ENCODE measurements at regions not wholly inside any gene's neighbourhood (a gene's known extent, or its start where the extent isn't known, plus 50 kb on each side); places are given as distances from the start of the nearest gene placed in this dataset.

DNA sequence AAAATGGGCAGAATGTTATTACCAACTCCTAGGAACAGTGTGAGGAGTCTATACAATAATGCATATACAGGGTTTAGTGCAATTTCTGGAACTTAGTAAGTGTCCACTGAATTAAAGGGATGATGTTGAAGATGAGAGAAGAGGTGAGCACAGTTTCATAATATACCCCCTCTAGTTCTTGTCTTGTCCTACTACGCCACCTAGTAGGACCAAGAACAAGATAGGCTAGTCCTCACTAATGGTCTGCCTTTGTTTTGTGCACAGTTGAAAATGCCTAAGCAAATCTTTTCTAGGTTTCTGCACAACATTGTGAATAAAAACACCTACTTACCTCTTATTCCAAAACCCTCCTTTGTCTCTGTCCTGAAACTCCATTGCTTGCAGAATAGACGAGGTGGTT, 670.2 kb downstream of the CDH8 start:
- no peak overlapping the region for H3K27ac ChIP-seq (ENCODE audit: low read depth in 2 of 2, low read length in 2 of 2)
- no peak overlapping the region for H3K9ac ChIP-seq (ENCODE audit: low read depth in 1 of 2, low read length in 2 of 2)
- no peak overlapping the region for H3K4me3 ChIP-seq (ENCODE audit: low read length in 2 of 2)
- H3K4me1 ChIP-seq (ENCODE audit: control insufficient read depth in 2 of 2, insufficient read depth in 2 of 2, low read length in 2 of 2): no peaks in the 10 kb centered on the region
- H3K36me3 ChIP-seq (ENCODE audit: control insufficient read depth in 2 of 2, insufficient read depth in 2 of 2, low read length in 2 of 2): no peaks in the 10 kb centered on the region
- no peaks in the 10 kb centered on the region for H3K27me3 ChIP-seq (ENCODE audit: control insufficient read depth in 2 of 2, insufficient read depth in 2 of 2, low read length in 2 of 2)
- H3K9me3 ChIP-seq (ENCODE audit: control insufficient read depth in 2 of 2, low read length in 2 of 2): no peaks in the 10 kb centered on the region

DNA sequence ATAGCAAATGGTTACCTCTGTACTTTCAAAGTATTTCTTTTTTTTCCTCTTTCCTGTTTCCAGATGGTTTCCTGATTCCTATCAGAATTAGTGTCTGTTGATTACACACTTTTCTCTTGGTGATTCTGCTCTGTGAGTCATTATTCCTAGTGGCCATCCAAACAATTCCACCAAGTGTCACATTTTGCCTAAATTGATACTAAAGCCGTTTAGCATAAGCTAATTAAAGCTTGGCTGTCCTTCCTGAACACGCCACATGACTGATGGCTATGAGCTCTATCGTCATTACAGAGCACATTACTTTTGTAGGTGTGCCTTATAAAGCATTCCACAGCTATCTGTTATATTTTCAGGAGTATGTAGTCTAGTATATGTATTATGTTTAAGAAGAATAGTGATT, 671.2 kb downstream of the CDH8 start:
- Histone ChIP-seq H3K9me3 (ENCODE audit: control insufficient read depth in 2 of 2, low read length in 2 of 2) (no peaks in the 10 kb centered on the region), H3K9ac (ENCODE audit: low read depth in 1 of 2, low read length in 2 of 2) (no peak overlapping the region)

DNA sequence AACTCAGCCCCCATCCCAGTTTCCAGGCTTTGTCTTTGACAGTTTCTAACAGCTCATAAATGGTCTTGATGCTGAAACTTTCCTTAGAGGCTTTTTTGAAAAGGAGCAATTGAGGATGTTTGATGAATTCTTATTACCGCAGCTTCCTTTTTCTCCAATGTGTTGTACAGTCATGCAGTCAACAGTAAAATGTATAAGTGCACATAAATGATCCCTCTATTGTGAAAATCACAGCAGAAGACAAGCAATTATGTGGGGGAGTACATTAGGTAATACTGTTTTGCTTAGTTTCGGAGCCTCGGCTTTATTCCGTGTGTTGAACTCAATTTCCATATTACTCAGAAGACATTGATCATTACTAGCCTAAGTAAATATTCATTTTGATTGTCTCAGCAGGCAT, 673.7 kb downstream of the CDH8 start:
- Histone ChIP-seq H3K9ac (ENCODE audit: low read depth in 1 of 2, low read length in 2 of 2) (no peak overlapping the region), H3K36me3 (ENCODE audit: control insufficient read depth in 2 of 2, insufficient read depth in 2 of 2, low read length in 2 of 2) (no peaks in the 10 kb centered on the region), H3K4me1 (ENCODE audit: control insufficient read depth in 2 of 2, insufficient read depth in 2 of 2, low read length in 2 of 2) (no peaks in the 10 kb centered on the region), H3K27me3 (ENCODE audit: control insufficient read depth in 2 of 2, insufficient read depth in 2 of 2, low read length in 2 of 2) (no peaks in the 10 kb centered on the region), H3K9me3 (ENCODE audit: control insufficient read depth in 2 of 2, low read length in 2 of 2) (no peaks in the 10 kb centered on the region), H3K27ac (ENCODE audit: low read depth in 2 of 2, low read length in 2 of 2) (no peak overlapping the region), H3K4me3 (ENCODE audit: low read length in 2 of 2) (no peak overlapping the region)

More for the DNA sequence above, 671.2 kb downstream of the CDH8 start:
- H3K27ac ChIP-seq (ENCODE audit: low read depth in 2 of 2, low read length in 2 of 2): no peak overlapping the region
- H3K4me1 ChIP-seq (ENCODE audit: control insufficient read depth in 2 of 2, insufficient read depth in 2 of 2, low read length in 2 of 2): no peaks in the 10 kb centered on the region
- H3K36me3 ChIP-seq (ENCODE audit: control insufficient read depth in 2 of 2, insufficient read depth in 2 of 2, low read length in 2 of 2): no peaks in the 10 kb centered on the region
- no peaks in the 10 kb centered on the region for H3K27me3 ChIP-seq (ENCODE audit: control insufficient read depth in 2 of 2, insufficient read depth in 2 of 2, low read length in 2 of 2)
- no peak overlapping the region for H3K4me3 ChIP-seq (ENCODE audit: low read length in 2 of 2)

DNA sequence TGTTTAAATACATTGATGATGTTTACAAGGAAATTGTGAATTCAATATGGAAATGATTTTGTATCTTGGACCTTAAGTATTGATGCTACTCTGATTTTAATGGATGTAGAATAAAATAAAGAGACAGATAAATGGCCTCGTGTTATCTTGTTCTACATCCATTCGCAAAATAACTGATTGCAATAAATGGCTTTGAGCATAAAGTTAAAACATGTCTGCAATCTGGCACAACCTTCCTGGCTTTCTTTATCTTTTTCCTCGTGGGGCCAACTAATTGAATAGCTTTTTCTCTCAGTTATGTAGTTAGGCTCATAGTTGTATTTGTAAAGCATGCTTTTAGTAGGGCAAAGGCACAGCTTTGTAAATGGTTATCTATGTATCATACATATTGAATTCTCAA, 691.4 kb downstream of the CDH8 start:
- Histone ChIP-seq H3K27me3 (ENCODE audit: control insufficient read depth in 2 of 2, insufficient read depth in 2 of 2, low read length in 2 of 2) (no peaks in the 10 kb centered on the region), H3K9ac (ENCODE audit: low read depth in 1 of 2, low read length in 2 of 2) (no peak overlapping the region), H3K36me3 (ENCODE audit: control insufficient read depth in 2 of 2, insufficient read depth in 2 of 2, low read length in 2 of 2) (no peaks in the 10 kb centered on the region), H3K27ac (ENCODE audit: low read depth in 2 of 2, low read length in 2 of 2) (no peak overlapping the region), H3K4me1 (ENCODE audit: control insufficient read depth in 2 of 2, insufficient read depth in 2 of 2, low read length in 2 of 2) (no peaks in the 10 kb centered on the region), H3K4me3 (ENCODE audit: low read length in 2 of 2) (no peak overlapping the region), H3K9me3 (ENCODE audit: control insufficient read depth in 2 of 2, low read length in 2 of 2) (peaks cover 0 to 6% of the 10 kb centered on the region in 2 donors)

DNA sequence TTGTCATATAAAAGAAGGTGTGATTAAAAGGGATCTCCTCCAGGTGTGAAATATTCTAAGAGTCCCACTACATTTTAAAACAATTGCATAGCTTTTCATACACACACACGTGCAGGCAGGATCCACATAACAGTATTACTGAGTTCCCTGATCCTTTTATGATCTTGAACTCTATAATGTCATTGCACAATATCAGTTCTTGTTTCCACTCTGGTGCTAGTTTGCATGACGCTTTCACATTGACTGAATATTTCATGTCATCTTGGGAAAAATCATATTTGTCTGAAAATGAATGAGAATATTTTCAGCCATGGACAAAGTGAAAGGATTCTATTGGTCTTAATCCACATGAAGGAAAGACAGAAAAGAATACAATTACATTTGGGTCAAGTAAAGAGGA, 703.8 kb downstream of the CDH8 start:
- Histone ChIP-seq H3K4me1 (ENCODE audit: control insufficient read depth in 2 of 2, insufficient read depth in 2 of 2, low read length in 2 of 2) (no peaks in the 10 kb centered on the region), H3K4me3 (ENCODE audit: low read length in 2 of 2) (no peak overlapping the region), H3K9ac (ENCODE audit: low read depth in 1 of 2, low read length in 2 of 2) (no peak overlapping the region), H3K27ac (ENCODE audit: low read depth in 2 of 2, low read length in 2 of 2) (no peak overlapping the region), H3K36me3 (ENCODE audit: control insufficient read depth in 2 of 2, insufficient read depth in 2 of 2, low read length in 2 of 2) (no peaks in the 10 kb centered on the region), H3K9me3 (ENCODE audit: control insufficient read depth in 2 of 2, low read length in 2 of 2) (peaks cover 0 to 4% of the 10 kb centered on the region in 2 donors), H3K27me3 (ENCODE audit: control insufficient read depth in 2 of 2, insufficient read depth in 2 of 2, low read length in 2 of 2) (no peaks in the 10 kb centered on the region)

DNA sequence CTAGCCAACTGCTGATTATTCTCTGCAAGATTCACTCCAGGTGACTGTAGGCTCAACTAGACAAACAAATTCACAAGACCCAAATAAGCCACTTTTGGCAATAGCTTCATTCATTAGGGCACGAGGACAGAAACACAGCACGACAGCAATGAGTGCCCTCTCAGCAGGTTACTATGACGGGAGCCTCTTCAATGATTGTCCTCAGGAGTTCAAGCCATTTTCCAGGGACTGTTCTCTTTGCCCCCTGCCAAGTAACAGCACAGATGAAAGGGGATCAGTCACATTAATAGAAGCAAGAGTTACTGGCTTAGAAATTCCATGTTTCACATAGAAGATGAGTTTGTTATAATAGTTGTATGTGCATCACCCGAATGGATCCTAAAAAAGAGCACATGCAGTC, 712.2 kb downstream of the CDH8 start:
- Histone ChIP-seq H3K36me3 (ENCODE audit: control insufficient read depth in 2 of 2, insufficient read depth in 2 of 2, low read length in 2 of 2) (no peaks in the 10 kb centered on the region), H3K9me3 (ENCODE audit: control insufficient read depth in 2 of 2, low read length in 2 of 2) (no peaks in the 10 kb centered on the region), H3K27me3 (ENCODE audit: control insufficient read depth in 2 of 2, insufficient read depth in 2 of 2, low read length in 2 of 2) (no peaks in the 10 kb centered on the region), H3K9ac (ENCODE audit: low read depth in 1 of 2, low read length in 2 of 2) (no peak overlapping the region), H3K4me1 (ENCODE audit: control insufficient read depth in 2 of 2, insufficient read depth in 2 of 2, low read length in 2 of 2) (no peaks in the 10 kb centered on the region), H3K27ac (ENCODE audit: low read depth in 2 of 2, low read length in 2 of 2) (no peak overlapping the region), H3K4me3 (ENCODE audit: low read length in 2 of 2) (no peak overlapping the region)

DNA sequence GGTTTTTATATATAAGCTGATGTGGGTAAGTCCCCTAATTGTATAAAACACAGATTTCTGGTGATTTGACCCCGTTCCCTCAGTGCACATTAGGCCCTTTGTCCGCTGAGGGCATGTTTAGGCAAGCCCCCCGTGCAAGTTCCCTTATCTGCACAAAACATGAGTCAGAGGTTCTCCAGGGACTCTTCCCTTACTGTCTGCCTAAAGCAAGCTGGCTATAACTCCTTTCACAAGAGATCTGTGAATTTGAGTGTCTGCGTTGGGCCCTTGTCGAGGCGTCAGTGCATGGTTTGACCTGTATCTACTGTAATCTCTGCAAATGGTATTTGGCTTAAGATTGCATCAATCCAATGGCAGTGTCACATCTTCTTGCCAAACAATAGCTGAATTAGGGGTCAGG, 712.8 kb downstream of the CDH8 start:
- no peaks in the 10 kb centered on the region for H3K4me1 ChIP-seq (ENCODE audit: control insufficient read depth in 2 of 2, insufficient read depth in 2 of 2, low read length in 2 of 2)
- no peaks in the 10 kb centered on the region for H3K36me3 ChIP-seq (ENCODE audit: control insufficient read depth in 2 of 2, insufficient read depth in 2 of 2, low read length in 2 of 2)
- H3K27ac ChIP-seq (ENCODE audit: low read depth in 2 of 2, low read length in 2 of 2): no peak overlapping the region
- H3K9me3 ChIP-seq (ENCODE audit: control insufficient read depth in 2 of 2, low read length in 2 of 2): no peaks in the 10 kb centered on the region
- H3K4me3 ChIP-seq (ENCODE audit: low read length in 2 of 2): no peak overlapping the region
- H3K9ac ChIP-seq (ENCODE audit: low read depth in 1 of 2, low read length in 2 of 2): no peak overlapping the region
- H3K27me3 ChIP-seq (ENCODE audit: control insufficient read depth in 2 of 2, insufficient read depth in 2 of 2, low read length in 2 of 2): no peaks in the 10 kb centered on the region

DNA sequence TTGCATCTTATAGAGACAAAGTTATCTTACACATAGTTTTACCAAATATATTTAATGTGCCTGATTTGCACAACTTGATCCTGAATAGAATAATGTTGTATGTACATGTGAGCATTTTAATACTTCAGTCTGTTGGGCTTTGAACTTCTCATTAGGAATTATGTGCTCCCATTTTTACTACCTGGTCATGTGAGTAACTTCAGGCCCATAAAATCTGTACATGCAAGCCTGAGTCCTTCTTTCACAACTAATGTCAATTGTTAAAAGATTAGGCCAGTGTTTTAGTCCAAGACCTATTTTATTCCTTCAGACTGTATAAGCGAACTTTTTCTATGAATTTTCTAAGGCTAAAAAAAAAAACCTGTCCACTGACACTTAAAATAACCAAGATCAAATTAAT, 715.4 kb downstream of the CDH8 start:
- no peaks in the 10 kb centered on the region for H3K36me3 ChIP-seq (ENCODE audit: control insufficient read depth in 2 of 2, insufficient read depth in 2 of 2, low read length in 2 of 2)
- H3K4me3 ChIP-seq (ENCODE audit: low read length in 2 of 2): no peak overlapping the region
- H3K27me3 ChIP-seq (ENCODE audit: control insufficient read depth in 2 of 2, insufficient read depth in 2 of 2, low read length in 2 of 2): no peaks in the 10 kb centered on the region
- H3K9me3 ChIP-seq (ENCODE audit: control insufficient read depth in 2 of 2, low read length in 2 of 2): no peaks in the 10 kb centered on the region
- no peak overlapping the region for H3K27ac ChIP-seq (ENCODE audit: low read depth in 2 of 2, low read length in 2 of 2)
- H3K4me1 ChIP-seq (ENCODE audit: control insufficient read depth in 2 of 2, insufficient read depth in 2 of 2, low read length in 2 of 2): no peaks in the 10 kb centered on the region
- H3K9ac ChIP-seq (ENCODE audit: low read depth in 1 of 2, low read length in 2 of 2): no peak overlapping the region

DNA sequence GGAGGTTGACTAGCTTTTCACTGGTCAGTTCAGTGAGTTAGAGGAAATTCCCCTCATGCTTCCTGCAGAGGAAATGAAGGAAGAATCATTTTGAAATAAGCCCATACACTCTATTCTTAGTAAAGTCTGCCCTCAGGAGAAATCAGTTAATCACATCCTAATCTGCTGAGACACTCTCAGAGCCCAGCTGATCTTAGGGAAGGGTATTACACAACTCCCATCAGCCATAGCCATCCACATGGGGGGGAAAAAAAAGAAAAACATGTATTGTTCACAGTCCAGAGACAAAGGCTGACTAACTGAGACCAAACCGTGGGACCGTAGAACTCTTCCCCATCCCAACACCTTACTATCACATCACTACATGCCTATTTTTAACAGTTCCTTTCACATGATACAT, 722.3 kb downstream of the CDH8 start:
- Histone ChIP-seq H3K27ac (ENCODE audit: low read depth in 2 of 2, low read length in 2 of 2) (no peak overlapping the region), H3K27me3 (ENCODE audit: control insufficient read depth in 2 of 2, insufficient read depth in 2 of 2, low read length in 2 of 2) (no peaks in the 10 kb centered on the region), H3K4me1 (ENCODE audit: control insufficient read depth in 2 of 2, insufficient read depth in 2 of 2, low read length in 2 of 2) (no peaks in the 10 kb centered on the region), H3K9me3 (ENCODE audit: control insufficient read depth in 2 of 2, low read length in 2 of 2) (no peaks in the 10 kb centered on the region), H3K9ac (ENCODE audit: low read depth in 1 of 2, low read length in 2 of 2) (no peak overlapping the region), H3K4me3 (ENCODE audit: low read length in 2 of 2) (no peak overlapping the region), H3K36me3 (ENCODE audit: control insufficient read depth in 2 of 2, insufficient read depth in 2 of 2, low read length in 2 of 2) (no peaks in the 10 kb centered on the region)

DNA sequence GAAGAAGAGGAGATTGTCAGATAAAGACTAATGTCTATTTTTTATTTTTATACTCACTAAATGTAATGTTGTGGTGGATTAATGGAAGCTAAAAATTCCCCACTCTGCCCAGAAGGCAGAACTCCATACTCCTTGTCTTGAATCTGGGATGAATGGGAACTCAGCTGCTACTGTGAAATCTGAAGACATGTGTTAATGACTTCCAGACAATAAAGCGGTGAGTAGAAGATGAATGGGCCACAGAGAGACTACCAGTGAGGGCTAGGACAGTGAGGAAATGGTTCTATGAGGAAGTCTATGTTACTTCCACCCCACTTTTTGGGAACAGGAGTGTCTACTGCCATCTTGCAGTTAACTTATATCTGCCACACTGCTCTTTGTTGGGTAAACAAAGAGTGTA, 726.9 kb downstream of the CDH8 start:
- Histone ChIP-seq H3K4me3 (ENCODE audit: low read length in 2 of 2) (no peak overlapping the region), H3K36me3 (ENCODE audit: control insufficient read depth in 2 of 2, insufficient read depth in 2 of 2, low read length in 2 of 2) (no peaks in the 10 kb centered on the region), H3K27me3 (ENCODE audit: control insufficient read depth in 2 of 2, insufficient read depth in 2 of 2, low read length in 2 of 2) (no peaks in the 10 kb centered on the region), H3K27ac (ENCODE audit: low read depth in 2 of 2, low read length in 2 of 2) (no peak overlapping the region), H3K4me1 (ENCODE audit: control insufficient read depth in 2 of 2, insufficient read depth in 2 of 2, low read length in 2 of 2) (no peaks in the 10 kb centered on the region), H3K9ac (ENCODE audit: low read depth in 1 of 2, low read length in 2 of 2) (no peak overlapping the region), H3K9me3 (ENCODE audit: control insufficient read depth in 2 of 2, low read length in 2 of 2) (peaks cover 0 to 4% of the 10 kb centered on the region in 2 donors)

DNA sequence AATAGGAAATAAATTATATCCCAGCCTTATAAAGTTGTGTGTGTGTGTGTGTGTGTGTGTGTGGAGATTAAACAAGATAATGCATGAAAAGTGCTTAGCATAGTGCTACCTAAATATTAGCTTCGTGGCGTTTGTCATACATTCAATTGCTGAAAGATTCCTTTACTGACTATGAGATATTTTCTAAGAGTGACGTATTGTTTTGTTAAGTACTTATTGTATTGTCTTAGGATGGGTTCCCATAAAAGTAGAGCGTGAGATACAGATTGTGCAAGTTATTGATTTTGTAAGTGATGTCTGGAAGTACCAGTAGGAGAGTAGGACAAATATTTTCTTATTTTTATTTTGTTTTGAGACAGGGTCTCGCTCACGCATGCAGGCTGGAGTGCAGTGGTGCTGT, 730.0 kb downstream of the CDH8 start:
- H3K4me3 ChIP-seq (ENCODE audit: low read length in 2 of 2): no peak overlapping the region
- H3K4me1 ChIP-seq (ENCODE audit: control insufficient read depth in 2 of 2, insufficient read depth in 2 of 2, low read length in 2 of 2): no peaks in the 10 kb centered on the region

More for the DNA sequence above, 730.0 kb downstream of the CDH8 start:
- Histone ChIP-seq H3K27me3 (ENCODE audit: control insufficient read depth in 2 of 2, insufficient read depth in 2 of 2, low read length in 2 of 2) (no peaks in the 10 kb centered on the region), H3K9me3 (ENCODE audit: control insufficient read depth in 2 of 2, low read length in 2 of 2) (peaks cover 0 to 4% of the 10 kb centered on the region in 2 donors), H3K36me3 (ENCODE audit: control insufficient read depth in 2 of 2, insufficient read depth in 2 of 2, low read length in 2 of 2) (no peaks in the 10 kb centered on the region), H3K9ac (ENCODE audit: low read depth in 1 of 2, low read length in 2 of 2) (no peak overlapping the region), H3K27ac (ENCODE audit: low read depth in 2 of 2, low read length in 2 of 2) (no peak overlapping the region)

Measured in mucosa of rectum (tissue), 2 donors.